ENCODE measurements at regions not wholly inside any gene's neighbourhood (a gene's known extent, or its start where the extent isn't known, plus 50 kb on each side); places are given as distances from the start of the nearest gene placed in this dataset.
"Not testable (repeated sequence)": the region's sequence is repeated elsewhere in the genome, so short reads cannot be mapped to it uniquely, and the experiment has no call there.

DNA sequence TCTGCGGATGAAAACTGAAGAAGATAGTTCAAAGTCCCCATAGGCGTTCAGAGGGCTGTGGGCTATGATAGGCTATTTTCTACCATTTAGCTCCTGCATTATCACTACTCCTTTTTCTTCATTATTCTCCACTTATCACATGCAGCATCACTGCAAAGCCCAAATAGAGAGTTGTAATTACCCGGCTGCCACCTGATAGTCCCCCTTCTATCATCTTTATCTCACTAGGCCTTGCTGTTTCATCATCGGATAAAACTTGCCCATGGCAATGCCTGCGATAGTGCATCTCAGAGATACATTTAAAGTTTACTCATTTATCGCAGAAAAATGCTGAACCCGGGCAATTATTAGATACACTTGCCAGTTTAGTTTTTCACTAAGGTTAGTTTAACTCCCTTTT is 82.9 kb upstream of the SOX21 start:
- Mint-ChIP-seq H3K4me3 (no peak overlapping the region), H3K36me3 (ENCODE audit: low read depth) (no peaks in the 10 kb centered on the region), H3K4me1 (peaks cover 3% of the 10 kb centered on the region; the same call in 2 of the 3 replicates), H3K27me3 (ENCODE audit: insufficient read depth, low read depth, poor library complexity) (peaks cover 2% of the 10 kb centered on the region), H3K27ac (no peak overlapping the region), H3K9me3 (no peaks in the 10 kb centered on the region)
- Histone ChIP-seq H3K27ac (ENCODE audit: low read depth) (no peak overlapping the region), H3K27me3 (ENCODE audit: insufficient read depth) (no peaks in the 10 kb centered on the region), H4K20me1 (replicated peaks; ENCODE audit: insufficient read depth) (no peaks in the 10 kb centered on the region), H3K79me2 (replicated peaks; ENCODE audit: insufficient read depth) (no peaks in the 10 kb centered on the region), H3K36me3 (ENCODE audit: insufficient read depth) (no peaks in the 10 kb centered on the region), H3F3A (replicated peaks; ENCODE audit: low read depth) (no peaks in the 10 kb centered on the region), H3K9me2 (ENCODE audit: insufficient read depth) (no peaks in the 10 kb centered on the region), H3K4me1 (ENCODE audit: insufficient read depth) (no peaks in the 10 kb centered on the region), H2AFZ (peak overlapping the region; percentile 43; the same call in 1 of the 2 replicates), H3K4me3 (no peak overlapping the region), H3K4me2 (no peak overlapping the region)
- no peak for TF ChIP-seq EZH2 (IDR thresholded peaks at IDR 0.05; ENCODE audit: low read depth, unreplicated experiment)
- no peak for TF ChIP-seq EZH2phosphoT487 (IDR thresholded peaks at IDR 0.05; ENCODE audit: unreplicated experiment)
- TF ChIP-seq, protein P1, sequence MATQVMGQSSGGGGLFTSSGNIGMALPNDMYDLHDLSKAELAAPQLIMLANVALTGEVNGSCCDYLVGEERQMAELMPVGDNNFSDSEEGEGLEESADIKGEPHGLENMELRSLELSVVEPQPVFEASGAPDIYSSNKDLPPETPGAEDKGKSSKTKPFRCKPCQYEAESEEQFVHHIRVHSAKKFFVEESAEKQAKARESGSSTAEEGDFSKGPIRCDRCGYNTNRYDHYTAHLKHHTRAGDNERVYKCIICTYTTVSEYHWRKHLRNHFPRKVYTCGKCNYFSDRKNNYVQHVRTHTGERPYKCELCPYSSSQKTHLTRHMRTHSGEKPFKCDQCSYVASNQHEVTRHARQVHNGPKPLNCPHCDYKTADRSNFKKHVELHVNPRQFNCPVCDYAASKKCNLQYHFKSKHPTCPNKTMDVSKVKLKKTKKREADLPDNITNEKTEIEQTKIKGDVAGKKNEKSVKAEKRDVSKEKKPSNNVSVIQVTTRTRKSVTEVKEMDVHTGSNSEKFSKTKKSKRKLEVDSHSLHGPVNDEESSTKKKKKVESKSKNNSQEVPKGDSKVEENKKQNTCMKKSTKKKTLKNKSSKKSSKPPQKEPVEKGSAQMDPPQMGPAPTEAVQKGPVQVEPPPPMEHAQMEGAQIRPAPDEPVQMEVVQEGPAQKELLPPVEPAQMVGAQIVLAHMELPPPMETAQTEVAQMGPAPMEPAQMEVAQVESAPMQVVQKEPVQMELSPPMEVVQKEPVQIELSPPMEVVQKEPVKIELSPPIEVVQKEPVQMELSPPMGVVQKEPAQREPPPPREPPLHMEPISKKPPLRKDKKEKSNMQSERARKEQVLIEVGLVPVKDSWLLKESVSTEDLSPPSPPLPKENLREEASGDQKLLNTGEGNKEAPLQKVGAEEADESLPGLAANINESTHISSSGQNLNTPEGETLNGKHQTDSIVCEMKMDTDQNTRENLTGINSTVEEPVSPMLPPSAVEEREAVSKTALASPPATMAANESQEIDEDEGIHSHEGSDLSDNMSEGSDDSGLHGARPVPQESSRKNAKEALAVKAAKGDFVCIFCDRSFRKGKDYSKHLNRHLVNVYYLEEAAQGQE (IDR thresholded peaks at IDR 0.05; ENCODE audit: unreplicated experiment) = no peak
- no peak for TF ChIP-seq CREB1 (CRISPR knock-in tag; IDR thresholded peaks at IDR 0.05; ENCODE audit: low read depth)
- no peak for TF ChIP-seq JUNB (IDR thresholded peaks at IDR 0.05; ENCODE audit: unreplicated experiment)
- TF ChIP-seq NANOG (IDR thresholded peaks at IDR 0.05; ENCODE audit: borderline replicate concordance) = no peak
- no peak for TF ChIP-seq ZNF331 (CRISPR knock-in tag; IDR thresholded peaks at IDR 0.05; ENCODE audit: low read depth)
- no peak for TF ChIP-seq POLR2AphosphoS5 (IDR thresholded peaks at IDR 0.05; ENCODE audit: low read depth)
- ATAC-seq = no peak
- no peak for DNase-seq (ENCODE audit: low spot score)

DNA sequence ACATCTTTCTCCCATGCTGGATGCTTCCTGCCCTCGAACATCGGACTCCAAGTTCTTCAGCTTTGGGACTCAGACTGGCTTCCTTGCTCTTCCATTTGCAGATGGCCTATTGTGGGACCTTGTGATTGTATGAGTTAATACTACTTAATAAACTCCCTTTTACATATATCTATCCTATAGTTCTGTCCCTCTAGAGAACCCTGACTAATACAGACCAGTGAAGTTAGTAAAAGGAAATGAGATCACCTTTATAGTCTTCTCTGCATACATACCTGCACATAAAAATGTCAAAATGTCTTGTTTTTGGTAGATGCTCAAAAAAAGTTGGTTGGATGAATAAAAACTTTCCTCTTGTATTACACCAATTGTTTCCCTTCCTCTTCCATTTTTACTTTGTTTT is 73.9 kb upstream of the SOX21 start:
- H3K4me2 ChIP-seq; H3K27me3 ChIP-seq (ENCODE audit: insufficient read depth); H3K27ac Mint-ChIP-seq; H3K36me3 ChIP-seq (ENCODE audit: insufficient read depth); H3K36me3 Mint-ChIP-seq (ENCODE audit: low read depth); H3K27ac ChIP-seq (ENCODE audit: low read depth); H3K27me3 Mint-ChIP-seq (ENCODE audit: insufficient read depth, low read depth, poor library complexity); H2AFZ ChIP-seq; DNase-seq (ENCODE audit: low spot score); H3K9me2 ChIP-seq (ENCODE audit: insufficient read depth); H3K4me1 Mint-ChIP-seq; H3F3A ChIP-seq (replicated peaks; ENCODE audit: low read depth); H3K4me1 ChIP-seq (ENCODE audit: insufficient read depth); H3K4me3 ChIP-seq; H3K4me3 Mint-ChIP-seq; H4K20me1 ChIP-seq (replicated peaks; ENCODE audit: insufficient read depth); H3K79me2 ChIP-seq (replicated peaks; ENCODE audit: insufficient read depth); ATAC-seq: not testable (repeated sequence)
- H3K9me3 Mint-ChIP-seq = peaks cover 17% of the 10 kb centered on the region; the same call in 2 of the 3 replicates
